ENCODE measurements at regions not wholly inside any gene's neighbourhood (a gene's known extent, or its start where the extent isn't known, plus 50 kb on each side); places are given as distances from the start of the nearest gene placed in this dataset.

DNA sequence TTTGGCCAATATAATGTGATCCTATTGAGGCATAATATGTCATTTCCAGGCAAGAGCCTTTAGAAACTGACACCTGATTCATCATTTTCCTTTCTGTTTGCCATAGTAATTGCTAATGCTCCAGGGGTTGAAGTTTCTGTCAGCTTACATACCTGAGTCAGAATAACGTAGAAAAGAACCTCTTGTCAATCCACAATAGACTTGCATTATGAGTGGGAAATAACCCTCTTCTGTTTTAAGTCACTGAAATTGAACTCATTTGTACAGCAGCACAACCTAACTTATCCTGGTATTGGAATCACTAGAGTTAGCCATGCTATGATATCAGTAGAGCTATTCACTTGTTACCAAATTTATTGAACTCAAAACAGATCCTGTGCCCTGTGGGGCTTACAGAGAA, 101.7 kb upstream of the TP63 start:
- no peak for TF ChIP-seq CTCF (conservative IDR thresholded peaks at IDR 0.05; ENCODE audit: low read length)
- no peak for TF ChIP-seq EZH2phosphoT487 (IDR thresholded peaks at IDR 0.05; ENCODE audit: borderline replicate concordance, low read depth, low read length)

Data from OCI-LY7 (cell line).